Body of pancreas (tissue), 4 donors: ENCODE measurements at regions not wholly inside any gene's neighbourhood (a gene's known extent, or its start where the extent isn't known, plus 50 kb on each side); places are given as distances from the start of the nearest gene placed in this dataset.
A peak's percentile ranks its signal among the peaks of the same experiment; 100 is the strongest.

Experiments
- ATAC-seq: fragments of 150-250 bp; one replicate; pipeline ENCODE4 v1.9.1; 2016
- DNase-seq, 4 donors: peaks; one replicate each; pipeline ENCODE4 v3.0.0-alpha.2; 2019
- H3K27ac ChIP-seq, 4 donors: fragments of 200-600 bp; sonication (generic); 1 replicate in 3 of 4; 2 replicates in 1 of 4; pipeline versions ENCODE4 v1.5.1 to v1.6.1; 2016 to 2019; ENCODE audit warnings: mild to moderate bottlenecking in 1 of 4, mixed read lengths in 1 of 4, moderate library complexity in 1 of 4
- H3K27me3 ChIP-seq, 2 donors: fragments of 200-600 bp; sonication (generic); one replicate each; pipeline ENCODE4 v1.6.0; 2016; ENCODE audit warnings: mild to moderate bottlenecking in 1 of 2
- H3K36me3 ChIP-seq, 2 donors: fragments of 200-600 bp; sonication (generic); replicated peaks in 1 of 2; 2 replicates each; pipeline ENCODE4 v1.5.1; 2016; ENCODE audit warnings: low read depth in 2 of 2; ENCODE audit not compliant: insufficient read depth in 1 of 2
- H3K4me1 ChIP-seq: fragments of 200-600 bp; sonication (generic); one replicate; pipeline ENCODE4 v1.6.0; 2016
- H3K4me3 ChIP-seq, 2 donors: fragments of 200-600 bp; sonication (generic); 1 replicate in 1 of 2; 2 replicates in 1 of 2; pipeline ENCODE4 v1.5.1; 2016 to 2019
- H3K9me3 ChIP-seq, 3 donors: fragments of 200-600 bp; sonication (generic); 1 replicate in 2 of 3; 2 replicates in 1 of 3; pipeline ENCODE4 v1.5.1; 2016
- CTCF ChIP-seq, 7 experiments: fragments of 450-650 bp in 4 of 7; fragments of 200-600 bp in 3 of 7; sonication (generic) in 3 of 7; IDR thresholded peaks; one replicate each; pipeline ENCODE4 v1.5.1; 2016 to 2019; ENCODE audit warnings: antibody characterized with exemption in 7 of 7
- POLR2A ChIP-seq, 3 donors: fragments of 450-650 bp; IDR thresholded peaks; one replicate each; pipeline ENCODE4 v1.6.1; 2016; ENCODE audit warnings: antibody characterized with exemption in 3 of 3, mild to moderate bottlenecking in 2 of 3
- WGBS, 2 donors: methylation state at CpG; one replicate each; pipeline ENCODE4 v1.1.5; 2017; 5-methylcytosine and 5-hydroxymethylcytosine counted together
- intact Hi-C: fragments of 100-400 bp; cut with DNase I; formaldehyde crosslinking; loops from one replicate; pipeline ENCODE4 v1.15.1; 2023

GRCh38 chr1:208465266-208465665, 221.1 kb upstream of the PLXNA2 start:
- intact Hi-C loops = no loop called here
- H3K27me3 ChIP-seq = no peaks in the 10 kb centered on the region

GRCh38 chr1:208465786-208466590, 221.8 kb upstream of the PLXNA2 start:
- H3K9me3 ChIP-seq = no peaks in the 10 kb centered on the region
- no peak overlapping the region for H3K4me3 ChIP-seq
- no peak overlapping the region for H3K27ac ChIP-seq
- intact Hi-C loops = no loop called here
- WGBS, 2 donors = 74 to 85% methylated on average over 4 of the region's 4 CpGs
- ATAC-seq (no peak), DNase-seq (no peak)
- H3K27me3 ChIP-seq = no peaks in the 10 kb centered on the region
- H3K36me3 ChIP-seq = no peaks in the 10 kb centered on the region
- TF ChIP-seq POLR2A (IDR thresholded peaks at IDR 0.05) (no peak), CTCF (IDR thresholded peaks at IDR 0.05) (no peak)
- no peaks in the 10 kb centered on the region for H3K4me1 ChIP-seq

More at GRCh38 chr1:208465266-208465665, 221.1 kb upstream of the PLXNA2 start:
- no peak overlapping the region for H3K4me3 ChIP-seq
- no peak for TF ChIP-seq CTCF (IDR thresholded peaks at IDR 0.05)
- no peak for TF ChIP-seq POLR2A (IDR thresholded peaks at IDR 0.05)
- no peaks in the 10 kb centered on the region for H3K9me3 ChIP-seq
- H3K27ac ChIP-seq = no peak overlapping the region
- no peak for DNase-seq
- 78 to 85% methylated on average over 3 of the region's 3 CpGs for WGBS, 2 donors
- H3K36me3 ChIP-seq = no peaks in the 10 kb centered on the region
- H3K4me1 ChIP-seq = no peaks in the 10 kb centered on the region
- ATAC-seq = no peak

- Histone ChIP-seq H3K9me3 (no peaks in the 10 kb centered on the region), H3K4me1 (no peaks in the 10 kb centered on the region), H3K27me3 (no peaks in the 10 kb centered on the region), H3K36me3 (no peaks in the 10 kb centered on the region), H3K4me3 (no peak overlapping the region), H3K27ac (no peak overlapping the region)
- TF ChIP-seq CTCF (IDR thresholded peaks at IDR 0.05) = no peak
- TF ChIP-seq POLR2A (IDR thresholded peaks at IDR 0.05) = no peak
- WGBS, 2 donors = 76 to 77% methylated on average over 7 of the region's 7 CpGs
- ATAC-seq (no peak), DNase-seq (no peak)
- intact Hi-C loops = no loop called here
Measured at GRCh38 chr1:208467151-208467780, 223.1 kb upstream of the PLXNA2 start.

- TF ChIP-seq CTCF (IDR thresholded peaks at IDR 0.05) (no peak), POLR2A (IDR thresholded peaks at IDR 0.05) (no peak)
- WGBS, 2 donors = 82 to 84% methylated on average over 4 of the region's 4 CpGs
Measured at GRCh38 chr1:208475449-208475848, 231.3 kb upstream of the PLXNA2 start.

More at GRCh38 chr1:208475449-208475848, 231.3 kb upstream of the PLXNA2 start:
- H3K4me1 ChIP-seq = no peaks in the 10 kb centered on the region
- H3K9me3 ChIP-seq = no peaks in the 10 kb centered on the region
- intact Hi-C loops = no loop called here
- peak in 1 of 4 donors; percentile 9 for DNase-seq
- ATAC-seq = no peak
- H3K27me3 ChIP-seq = no peaks in the 10 kb centered on the region
- no peak overlapping the region for H3K27ac ChIP-seq
- no peaks in the 10 kb centered on the region for H3K36me3 ChIP-seq
- no peak overlapping the region for H3K4me3 ChIP-seq
